Pancreas (tissue), 10 donors: ENCODE measurements at regions not wholly inside any gene's neighbourhood (a gene's known extent, or its start where the extent isn't known, plus 50 kb on each side); places are given as distances from the start of the nearest gene placed in this dataset.

Experiments used
- ATAC-seq, 4 donors: fragments of 200-7000 bp; cut with Tn5 transposase; one replicate each; pipeline versions ENCODE4 v1.8.0 to v1.9.1; 2020; ENCODE audit warnings: mild to moderate bottlenecking in 4 of 4, moderate library complexity in 4 of 4
- DNase-seq, 6 donors: peaks; one replicate each; pipeline ENCODE4 v3.0.0-alpha.2; 2020
- FAIRE-seq: peaks from 2 replicates; lab custom pipeline; 2012; peaks lifted over from hg19 to GRCh38; lab: Jason Lieb, UNC
- H3K27ac ChIP-seq, 4 donors: fragments of 200-600 bp; sonication (generic); 1 replicate in 3 of 4; 2 replicates in 1 of 4; pipeline versions ENCODE4 v1.5.0 to v1.8.0; 2020
- H3K27me3 ChIP-seq, 4 donors: fragments of 200-600 bp; one replicate each; pipeline ENCODE4 v1.8.0; 2021
- H3K36me3 ChIP-seq, 3 donors: fragments of 200-600 bp; sonication (generic) in 1 of 3; one replicate each; pipeline versions ENCODE4 v1.5.0 to v1.8.0; 2020 to 2021
- H3K4me1 ChIP-seq, 3 donors: fragments of 200-600 bp; one replicate each; pipeline ENCODE4 v1.8.0; 2021
- H3K4me3 ChIP-seq, 4 donors: fragments of 200-600 bp; sonication (generic) in 2 of 4; one replicate each; pipeline versions ENCODE4 v1.5.0 to v1.8.0; 2020 to 2021
- H3K9me3 ChIP-seq, 4 donors: fragments of 200-600 bp; one replicate each; pipeline ENCODE4 v1.8.0; 2021
- CTCF ChIP-seq, 4 donors: fragments of 200-600 bp; sonication (generic) in 3 of 4; IDR thresholded peaks; one replicate each; pipeline versions ENCODE4 v1.5.0 to v1.8.0; 2021; ENCODE audit warnings: antibody characterized with exemption in 4 of 4
- WGBS, 2 donors: extraction: QIAGEN DNeasy Blood & Tissue Kit; methylation state at CpG; one replicate each; pipeline ENCODE4 v1.1.7; 2013; 5-methylcytosine and 5-hydroxymethylcytosine counted together
- intact Hi-C, 3 donors: fragments of 100-400 bp; cut with DNase I; formaldehyde crosslinking; loops; one replicate each; pipeline versions ENCODE4 v1.11.1 to v1.14.2; 2022
- donor health status: healthy with polysubstance abuse.
- donor health status: DM: no; HTN: no; CAD: no; lungs with moderate emphysema.
- donor health status: DM: no; HTN: no; CAD: no.
- donor health status: control.
- donor health status: control.
- donor health status: Bipolar disorder and iron deficiency.
- donor health status: DM: yes; HTN: yes; CAD: no.
- donor health status: DM: no; HTN: no; CAD: no.
- donor health status: DM: no; HTN: no; CAD: no.
- donor health status: DM: yes; HTN: yes; CAD: no.

GRCh38 chr9:117574099-117574498 lies 130.1 kb upstream of the TLR4 start:
- H3K36me3 ChIP-seq = no peaks in the 10 kb centered on the region
- H3K4me3 ChIP-seq = no peak overlapping the region
- TF ChIP-seq CTCF (IDR thresholded peaks at IDR 0.05) = no peak
- ATAC-seq = no peak
- H3K27me3 ChIP-seq = no peaks in the 10 kb centered on the region
- no peak for DNase-seq
- WGBS, 2 donors = 64% methylated on average over 3 of the region's 3 CpGs
- H3K9me3 ChIP-seq = no peaks in the 10 kb centered on the region
- no peaks in the 10 kb centered on the region for H3K4me1 ChIP-seq
- intact Hi-C loops = no loop called here
- FAIRE-seq = no peak
- H3K27ac ChIP-seq = no peak overlapping the region

- TF ChIP-seq CTCF (IDR thresholded peaks at IDR 0.05) = no peak
- Histone ChIP-seq H3K4me1 (no peaks in the 10 kb centered on the region), H3K36me3 (no peaks in the 10 kb centered on the region), H3K4me3 (no peak overlapping the region), H3K9me3 (no peaks in the 10 kb centered on the region), H3K27ac (no peak overlapping the region), H3K27me3 (no peaks in the 10 kb centered on the region)
- FAIRE-seq (no peak), ATAC-seq (peak in 1 of 4 donors; percentile 72), DNase-seq (no peak)
- intact Hi-C loops = no loop called here
- WGBS, 2 donors = 22 to 31% methylated on average over 1 of the region's 1 CpG
These were observed 139.4 kb upstream of the TLR4 start for GRCh38 chr9:117564839-117565238.

- H3K36me3 ChIP-seq = no peaks in the 10 kb centered on the region
- FAIRE-seq = no peak
- H3K4me1 ChIP-seq = no peaks in the 10 kb centered on the region
- no peaks in the 10 kb centered on the region for H3K9me3 ChIP-seq
- H3K27me3 ChIP-seq = no peaks in the 10 kb centered on the region
- intact Hi-C loops = no loop called here
- H3K4me3 ChIP-seq = no peak overlapping the region
- 55 to 60% methylated on average over 2 of the region's 2 CpGs for WGBS, 2 donors
- TF ChIP-seq CTCF (IDR thresholded peaks at IDR 0.05) = no peak
- ATAC-seq = no peak
- no peak for DNase-seq
- H3K27ac ChIP-seq = no peak overlapping the region
These were observed 142.4 kb upstream of the TLR4 start for GRCh38 chr9:117561761-117562160.

- Histone ChIP-seq H3K4me3 (no peak overlapping the region), H3K27me3 (no peaks in the 10 kb centered on the region), H3K36me3 (no peaks in the 10 kb centered on the region), H3K4me1 (no peaks in the 10 kb centered on the region), H3K27ac (no peak overlapping the region), H3K9me3 (no peaks in the 10 kb centered on the region)
- intact Hi-C loops = loop anchor here in 1 of 3 donors (10.0 kb wide), 1 partner anchor 71 kb away; no protein-coding TSS in a partner anchor
- FAIRE-seq (no peak), DNase-seq (peak; percentile 60 to 83 (median 73)), ATAC-seq (peak; percentile 77 to 96 (median 86))
- TF ChIP-seq CTCF (IDR thresholded peaks at IDR 0.05) = peak; percentile 40 to 57 (median 52)
- WGBS, 2 donors = 42 to 45% methylated on average over 5 of the region's 5 CpGs
These were observed 141.2 kb upstream of the ASTN2 start for GRCh38 chr9:117555964-117556629.

- no peak overlapping the region for H3K27ac ChIP-seq
- no peaks in the 10 kb centered on the region for H3K4me1 ChIP-seq
- intact Hi-C loops = loop anchor here in 1 of 3 donors (10.0 kb wide), 1 partner anchor 68 kb away; no protein-coding TSS in a partner anchor
- TF ChIP-seq CTCF (IDR thresholded peaks at IDR 0.05) = no peak
- no peak overlapping the region for H3K4me3 ChIP-seq
- no peaks in the 10 kb centered on the region for H3K27me3 ChIP-seq
- H3K36me3 ChIP-seq = no peaks in the 10 kb centered on the region
- FAIRE-seq = no peak
- no peak for ATAC-seq
- no peaks in the 10 kb centered on the region for H3K9me3 ChIP-seq
- WGBS, 2 donors = 63 to 68% methylated on average over 2 of the region's 2 CpGs
- DNase-seq = no peak
These were observed 138.0 kb upstream of the ASTN2 start for GRCh38 chr9:117552811-117553210.
